ENCODE measurements at regions not wholly inside any gene's neighbourhood (a gene's known extent, or its start where the extent isn't known, plus 50 kb on each side); places are given as distances from the start of the nearest gene placed in this dataset.
A peak's percentile ranks its signal among the peaks of the same experiment; 100 is the strongest.

DNA sequence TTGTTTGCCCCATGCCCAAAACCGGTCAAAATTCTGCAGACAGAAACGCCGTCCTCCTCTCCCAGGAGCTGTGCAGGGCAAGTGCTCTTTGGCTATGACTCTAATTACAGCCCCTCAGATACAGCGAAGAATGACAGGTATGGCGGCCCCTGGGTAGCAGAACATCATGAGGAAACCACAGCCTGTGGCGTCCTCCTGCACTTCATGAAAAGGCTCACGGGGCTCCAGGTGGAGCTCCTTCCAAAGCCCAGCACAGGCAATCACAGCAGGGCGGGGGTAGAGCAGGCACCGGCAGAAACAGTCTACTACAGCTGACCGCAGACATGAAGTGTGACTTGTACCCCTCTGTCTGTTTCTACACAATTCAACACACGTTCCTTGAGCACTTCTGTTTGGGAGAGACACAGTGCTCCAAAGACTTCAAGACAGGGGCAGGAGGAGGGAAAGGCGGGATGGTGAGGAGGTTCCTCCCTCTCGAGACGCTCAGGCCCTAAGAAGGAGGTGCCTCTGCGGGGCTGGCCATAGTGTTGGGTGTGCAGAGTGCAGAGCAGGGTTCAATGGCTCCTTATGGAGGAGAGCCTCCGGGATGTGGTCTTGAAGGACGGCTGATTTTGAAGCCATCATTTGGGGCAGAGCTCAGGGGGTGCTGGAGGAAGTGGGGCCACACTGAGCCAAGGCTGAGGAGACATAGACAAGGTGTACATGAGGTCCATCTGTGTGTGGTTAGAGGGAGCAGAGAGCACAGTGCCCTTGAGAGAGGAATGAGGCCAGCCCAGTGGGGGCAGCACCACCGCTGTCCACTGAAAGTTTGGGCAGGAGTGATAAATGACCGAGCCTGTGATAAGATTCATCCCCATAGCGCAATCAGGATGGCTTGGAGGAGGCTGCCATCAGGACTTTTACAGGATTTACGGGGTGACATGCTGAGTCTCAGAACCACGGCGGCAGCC is 468.3 kb downstream of the EIPR1 start:
- TF ChIP-seq POLR2AphosphoS5 (IDR thresholded peaks at IDR 0.05), result no peak
- no peak for TF ChIP-seq POLR2A (IDR thresholded peaks at IDR 0.05)
- TF ChIP-seq, protein P1, sequence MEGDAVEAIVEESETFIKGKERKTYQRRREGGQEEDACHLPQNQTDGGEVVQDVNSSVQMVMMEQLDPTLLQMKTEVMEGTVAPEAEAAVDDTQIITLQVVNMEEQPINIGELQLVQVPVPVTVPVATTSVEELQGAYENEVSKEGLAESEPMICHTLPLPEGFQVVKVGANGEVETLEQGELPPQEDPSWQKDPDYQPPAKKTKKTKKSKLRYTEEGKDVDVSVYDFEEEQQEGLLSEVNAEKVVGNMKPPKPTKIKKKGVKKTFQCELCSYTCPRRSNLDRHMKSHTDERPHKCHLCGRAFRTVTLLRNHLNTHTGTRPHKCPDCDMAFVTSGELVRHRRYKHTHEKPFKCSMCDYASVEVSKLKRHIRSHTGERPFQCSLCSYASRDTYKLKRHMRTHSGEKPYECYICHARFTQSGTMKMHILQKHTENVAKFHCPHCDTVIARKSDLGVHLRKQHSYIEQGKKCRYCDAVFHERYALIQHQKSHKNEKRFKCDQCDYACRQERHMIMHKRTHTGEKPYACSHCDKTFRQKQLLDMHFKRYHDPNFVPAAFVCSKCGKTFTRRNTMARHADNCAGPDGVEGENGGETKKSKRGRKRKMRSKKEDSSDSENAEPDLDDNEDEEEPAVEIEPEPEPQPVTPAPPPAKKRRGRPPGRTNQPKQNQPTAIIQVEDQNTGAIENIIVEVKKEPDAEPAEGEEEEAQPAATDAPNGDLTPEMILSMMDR (IDR thresholded peaks at IDR 0.05 in 8 of 11, conservative IDR thresholded peaks at IDR 0.05 in 3 of 11), result no peak
- Histone ChIP-seq H3K9me3 (no peaks in the 10 kb centered on the region), H3K27me3 (replicated peaks in 1 of 7) (peaks cover 0 to 6% (median 0%) of the 10 kb centered on the region in 7 donors), H3K27ac (no peak overlapping the region), H3K4me1 (no peaks in the 10 kb centered on the region), H3K36me3 (no peaks in the 10 kb centered on the region), H3K4me3 (no peak overlapping the region)
- no peak for DNase-seq
- intact Hi-C loops (cut with DNase I; ENCODE audit: low total_unique reads), result no loop called here
- WGBS, 5 donors, result 83 to 90% (median 87%) methylated on average over 23 of the region's 23 CpGs

DNA sequence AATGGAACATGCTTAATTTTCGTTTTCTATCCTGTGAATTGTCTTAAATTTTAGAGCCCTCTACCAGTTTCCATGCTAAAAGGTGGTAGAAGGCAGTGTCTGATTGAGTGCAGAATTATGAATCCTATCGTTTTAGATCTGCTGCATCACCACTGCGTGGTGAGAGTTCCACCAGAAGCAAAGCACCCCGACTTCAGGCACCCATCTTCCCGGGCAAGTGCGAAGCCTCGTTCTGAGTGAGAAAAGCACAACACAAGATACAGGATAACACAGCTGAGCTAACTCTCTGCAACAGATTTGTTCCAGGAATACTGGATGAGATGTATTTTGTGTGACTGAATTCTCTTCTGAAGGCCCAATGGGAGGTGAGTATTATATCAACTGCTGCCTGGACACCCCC is 471.5 kb downstream of the EIPR1 start:
- H3K27ac ChIP-seq, result no peak overlapping the region
- H3K27me3 ChIP-seq (replicated peaks in 1 of 7), result peaks cover 0 to 6% (median 0%) of the 10 kb centered on the region in 7 donors
- intact Hi-C loops (cut with DNase I; ENCODE audit: low total_unique reads), result no loop called here
- no peaks in the 10 kb centered on the region for H3K36me3 ChIP-seq
- no peak overlapping the region for H3K4me3 ChIP-seq
- H3K9me3 ChIP-seq, result no peaks in the 10 kb centered on the region
- TF ChIP-seq POLR2AphosphoS5 (IDR thresholded peaks at IDR 0.05), result no peak
- peaks cover 0 to 19% (median 13%) of the 10 kb centered on the region in 6 donors for H3K4me1 ChIP-seq
- DNase-seq, result no peak
- WGBS, 5 donors, result 86 to 96% (median 91%) methylated on average over 7 of the region's 7 CpGs

DNA sequence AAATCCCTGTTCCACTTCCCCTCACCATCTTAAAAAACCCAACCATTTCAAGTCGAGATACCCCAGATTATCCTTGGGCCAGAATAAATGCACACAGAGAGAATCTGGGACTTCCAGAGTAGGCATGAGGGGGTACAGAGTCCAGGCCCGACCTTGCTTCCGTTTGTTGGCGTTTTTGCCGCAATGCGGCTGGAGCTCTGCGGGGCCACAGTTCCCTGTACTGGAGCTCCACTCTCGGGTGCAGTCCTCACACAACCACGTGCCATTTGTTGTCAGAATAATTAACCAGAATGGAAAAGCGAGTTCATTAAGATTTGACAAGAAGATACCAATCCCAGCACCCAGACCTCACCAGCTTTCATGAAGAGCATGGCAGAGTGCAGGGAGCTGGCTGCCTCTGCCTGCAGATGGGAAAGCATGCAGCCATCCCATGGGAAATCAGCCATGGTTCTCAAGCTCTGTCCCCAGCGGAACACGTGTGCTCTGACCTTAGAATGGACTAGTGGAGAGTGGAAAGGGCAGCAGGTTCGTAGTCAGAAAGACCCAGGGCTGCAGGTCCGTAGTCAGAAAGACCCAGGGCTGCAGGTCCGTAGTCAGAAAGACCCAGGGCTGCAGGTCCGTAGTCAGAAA is 472.8 kb downstream of the EIPR1 start:
- Histone ChIP-seq H3K9me3 (no peaks in the 10 kb centered on the region), H3K36me3 (no peaks in the 10 kb centered on the region), H3K4me3 (no peak overlapping the region), H3K27me3 (replicated peaks in 1 of 7) (peaks cover 0 to 6% (median 0%) of the 10 kb centered on the region in 7 donors), H3K4me1 (peaks cover 0 to 24% (median 17%) of the 10 kb centered on the region in 6 donors), H3K27ac (no peak overlapping the region)
- TF ChIP-seq POLR2AphosphoS5 (IDR thresholded peaks at IDR 0.05), result no peak
- no peak for TF ChIP-seq POLR2A (IDR thresholded peaks at IDR 0.05)
- TF ChIP-seq, protein P1 (IDR thresholded peaks at IDR 0.05 in 8 of 11, conservative IDR thresholded peaks at IDR 0.05 in 3 of 11), result no peak
- no peak for DNase-seq
- intact Hi-C loops (cut with DNase I; ENCODE audit: low total_unique reads), result no loop called here
- WGBS, 5 donors, result 86 to 92% (median 90%) methylated on average over 14 to 15 of the region's 16 CpGs

DNA sequence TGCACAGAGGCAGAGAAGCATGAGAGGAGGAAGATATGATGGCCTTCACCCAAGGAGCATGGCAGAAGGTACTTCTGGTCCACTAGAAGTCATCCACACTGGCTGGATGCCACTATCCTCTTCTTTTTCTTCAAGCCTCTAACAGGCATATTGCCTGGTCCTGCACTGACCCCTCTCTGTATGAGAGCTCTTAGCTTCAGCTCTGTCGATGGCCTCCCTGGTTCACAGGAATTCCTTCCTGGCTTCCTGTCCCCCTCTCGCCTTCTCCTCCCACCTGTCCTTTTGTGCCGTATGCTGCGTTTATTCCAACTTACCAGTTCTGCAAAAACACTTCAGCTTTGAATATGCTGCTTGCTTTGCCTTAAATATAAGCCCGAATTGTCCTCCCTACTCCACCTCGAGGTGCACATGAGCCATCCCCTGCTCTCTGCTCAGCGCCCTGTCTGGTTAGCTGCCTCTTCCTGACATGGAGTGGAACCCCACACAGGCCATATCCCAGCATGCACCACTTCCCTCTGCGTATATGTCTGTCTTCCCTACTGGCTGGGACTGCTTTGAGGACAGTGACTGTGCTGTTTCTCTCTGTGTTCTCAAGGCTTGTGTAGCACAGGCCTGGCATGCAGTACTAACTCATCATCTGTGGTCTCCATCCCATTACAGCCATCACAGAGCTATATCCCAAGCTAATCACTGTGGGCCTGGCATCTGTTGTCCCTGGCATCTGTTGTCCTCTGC is 474.9 kb downstream of the EIPR1 start:
- 58 to 83% (median 77%) methylated on average over 8 of the region's 8 CpGs for WGBS, 5 donors
- DNase-seq, result no peak
- H3K4me3 ChIP-seq, result no peak overlapping the region
- TF ChIP-seq POLR2A (IDR thresholded peaks at IDR 0.05), result no peak
- no peak for TF ChIP-seq POLR2AphosphoS5 (IDR thresholded peaks at IDR 0.05)
- TF ChIP-seq, protein P1 (IDR thresholded peaks at IDR 0.05 in 8 of 11, conservative IDR thresholded peaks at IDR 0.05 in 3 of 11), result no peak
- H3K9me3 ChIP-seq, result no peaks in the 10 kb centered on the region
- no peaks in the 10 kb centered on the region for H3K27me3 ChIP-seq (replicated peaks in 1 of 7)
- H3K27ac ChIP-seq, result peak overlapping the region in 2 of 8 donors; percentile 74 to 77
- intact Hi-C loops (cut with DNase I; ENCODE audit: low total_unique reads), result no loop called here
- peaks cover 0 to 27% (median 17%) of the 10 kb centered on the region in 6 donors for H3K4me1 ChIP-seq
- H3K36me3 ChIP-seq, result no peaks in the 10 kb centered on the region

Measured in spleen (tissue), 11 donors.